Brain microvascular endothelial cell (primary cell): ENCODE measurements at regions not wholly inside any gene's neighbourhood (a gene's known extent, or its start where the extent isn't known, plus 50 kb on each side); places are given as distances from the start of the nearest gene placed in this dataset.
"Not testable (repeated sequence)": the region's sequence is repeated elsewhere in the genome, so short reads cannot be mapped to it uniquely, and the experiment has no call there.

Experiments used
- DNase-seq: peaks from one replicate; pipeline ENCODE4 v3.0.0-alpha.2; 2020
- H3K27ac ChIP-seq: fragments of 250-450 bp; sonication (Bioruptor Pico); 2 replicates; pipeline ENCODE4 v1.5.1; 2020; ENCODE audit warnings: mild to moderate bottlenecking, moderate library complexity
- H3K27me3 ChIP-seq: fragments of 250-450 bp; sonication (Bioruptor Pico); replicated peaks from 2 replicates; pipeline ENCODE4 v1.5.1; 2020; ENCODE audit warnings: mild to moderate bottlenecking
- H3K36me3 ChIP-seq: fragments of 250-450 bp; sonication (Bioruptor Pico); replicated peaks from 2 replicates; pipeline ENCODE4 v1.5.1; 2020; ENCODE audit warnings: mild to moderate bottlenecking
- H3K4me3 ChIP-seq: 2 replicates; pipeline ENCODE4 v1.5.1; 2011; ENCODE audit warnings: low read depth, mild to moderate bottlenecking, control low read depth, low read length, moderate library complexity
- CTCF ChIP-seq: IDR thresholded peaks from 2 replicates; pipeline ENCODE4 v1.5.1; 2011; ENCODE audit warnings: low read depth, mild to moderate bottlenecking, moderate library complexity, low read length, control low read depth, inconsistent platforms; ENCODE audit errors: missing control alignments
- in situ Hi-C: cut with HindIII; loops from 2 replicates; pipeline ENCODE4 v1.10.0; 2017; ENCODE audit warnings: low sequenced_read_pairs, low pct_ligation_motif_present

DNA sequence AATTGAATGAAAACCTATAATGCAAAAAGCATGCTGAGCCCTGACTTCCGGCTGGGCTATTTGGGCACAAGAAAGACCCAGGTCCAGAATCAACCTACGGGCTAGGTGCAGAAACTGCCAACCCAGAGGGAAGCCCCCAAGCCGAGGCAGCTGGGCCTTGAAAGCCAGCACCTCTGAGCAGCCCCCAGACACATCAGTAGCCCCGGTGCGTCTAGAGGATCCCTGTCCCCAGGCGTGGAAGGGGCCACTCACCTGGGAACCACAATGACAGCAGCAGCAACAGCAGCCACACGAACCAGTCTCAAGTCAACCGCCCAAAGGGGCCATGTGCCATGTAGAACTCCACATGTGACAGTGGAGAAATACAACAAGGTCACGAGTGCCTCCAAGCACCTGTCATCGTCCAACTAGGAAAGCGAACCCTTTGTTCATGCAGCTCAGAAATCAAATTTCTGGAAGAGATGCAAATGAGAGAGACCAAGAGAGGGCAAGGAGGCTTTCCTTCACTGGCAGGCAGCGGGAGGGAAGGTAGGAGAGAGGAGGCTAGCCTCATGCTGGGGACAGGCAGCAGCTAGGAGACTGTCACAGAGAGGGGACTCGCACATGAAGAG, 57.5 kb upstream of the CHST15 start:
- TF ChIP-seq CTCF, result no peak
- in situ Hi-C loops, result no loop called here
- H3K27ac ChIP-seq, result no peak overlapping the region
- no peak for DNase-seq
- H3K4me3 ChIP-seq, result no peak overlapping the region
- no peaks in the 10 kb centered on the region for H3K36me3 ChIP-seq
- no peaks in the 10 kb centered on the region for H3K27me3 ChIP-seq

DNA sequence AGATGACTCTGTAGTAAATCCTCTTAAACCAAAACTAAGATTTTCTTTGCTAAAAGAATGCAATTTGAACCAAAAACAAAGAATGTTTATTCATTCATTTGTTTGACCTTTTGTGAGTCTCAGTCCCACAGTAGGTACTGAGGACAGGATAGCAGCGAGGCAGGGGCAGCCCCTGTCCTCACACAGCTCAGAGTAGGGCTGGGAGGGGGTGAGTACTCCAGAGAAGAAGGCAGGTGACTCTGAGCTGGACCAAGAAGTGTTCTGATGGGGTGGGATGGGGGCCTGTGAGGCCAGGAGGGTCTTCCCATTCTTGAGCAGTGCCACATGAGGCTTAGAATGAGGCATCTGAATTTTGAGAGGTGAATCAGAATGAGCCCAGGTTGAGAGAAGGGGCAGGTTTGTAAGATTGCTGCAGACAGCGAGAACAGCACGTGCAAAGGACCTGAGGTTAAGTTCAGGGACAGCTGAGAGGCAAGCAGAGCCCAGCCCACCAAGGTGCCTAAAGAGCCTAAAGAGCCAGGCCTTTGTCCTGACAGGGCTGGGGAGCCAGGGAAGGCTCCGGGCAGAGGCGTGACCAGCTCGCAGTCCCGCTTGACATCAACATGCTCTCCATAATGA, 56.9 kb upstream of the CHST15 start:
- no peak for DNase-seq
- TF ChIP-seq CTCF, result no peak

GRCh38 chr10:124149189-124150042, 56.0 kb upstream of the CHST15 start:
- Histone ChIP-seq H3K27me3 (no peaks in the 10 kb centered on the region), H3K27ac (no peak overlapping the region), H3K4me3 (no peak overlapping the region), H3K36me3 (no peaks in the 10 kb centered on the region)
- in situ Hi-C loops, result no loop called here
- no peak for DNase-seq
- TF ChIP-seq CTCF, result no peak

More for the DNA sequence above, 56.9 kb upstream of the CHST15 start:
- H3K4me3 ChIP-seq, result no peak overlapping the region
- no peak overlapping the region for H3K27ac ChIP-seq
- H3K27me3 ChIP-seq, result no peaks in the 10 kb centered on the region
- in situ Hi-C loops, result no loop called here
- H3K36me3 ChIP-seq, result no peaks in the 10 kb centered on the region

- H3K36me3 ChIP-seq, H3K4me3 ChIP-seq, H3K27ac ChIP-seq, in situ Hi-C loops, H3K27me3 ChIP-seq, DNase-seq: not testable (repeated sequence)
Measured at GRCh38 chr10:124148509-124149188, 55.3 kb upstream of the CHST15 start.

GRCh38 chr10:124146483-124146882, 53.1 kb upstream of the CHST15 start:
- no peak for DNase-seq
- no peaks in the 10 kb centered on the region for H3K27me3 ChIP-seq
- in situ Hi-C loops, result no loop called here
- no peak overlapping the region for H3K27ac ChIP-seq
- no peaks in the 10 kb centered on the region for H3K36me3 ChIP-seq
- no peak for TF ChIP-seq CTCF
- H3K4me3 ChIP-seq, result no peak overlapping the region
